ENCODE measurements at regions not wholly inside any gene's neighbourhood (a gene's known extent, or its start where the extent isn't known, plus 50 kb on each side); places are given as distances from the start of the nearest gene placed in this dataset.

GRCh38 chr6:14972379-14973067 is 273.3 kb upstream of the JARID2 start:
- no peaks in the 10 kb centered on the region for H3K9me3 ChIP-seq
- intact Hi-C loops (cut with DNase I): no loop called here
- TF ChIP-seq, protein P1, sequence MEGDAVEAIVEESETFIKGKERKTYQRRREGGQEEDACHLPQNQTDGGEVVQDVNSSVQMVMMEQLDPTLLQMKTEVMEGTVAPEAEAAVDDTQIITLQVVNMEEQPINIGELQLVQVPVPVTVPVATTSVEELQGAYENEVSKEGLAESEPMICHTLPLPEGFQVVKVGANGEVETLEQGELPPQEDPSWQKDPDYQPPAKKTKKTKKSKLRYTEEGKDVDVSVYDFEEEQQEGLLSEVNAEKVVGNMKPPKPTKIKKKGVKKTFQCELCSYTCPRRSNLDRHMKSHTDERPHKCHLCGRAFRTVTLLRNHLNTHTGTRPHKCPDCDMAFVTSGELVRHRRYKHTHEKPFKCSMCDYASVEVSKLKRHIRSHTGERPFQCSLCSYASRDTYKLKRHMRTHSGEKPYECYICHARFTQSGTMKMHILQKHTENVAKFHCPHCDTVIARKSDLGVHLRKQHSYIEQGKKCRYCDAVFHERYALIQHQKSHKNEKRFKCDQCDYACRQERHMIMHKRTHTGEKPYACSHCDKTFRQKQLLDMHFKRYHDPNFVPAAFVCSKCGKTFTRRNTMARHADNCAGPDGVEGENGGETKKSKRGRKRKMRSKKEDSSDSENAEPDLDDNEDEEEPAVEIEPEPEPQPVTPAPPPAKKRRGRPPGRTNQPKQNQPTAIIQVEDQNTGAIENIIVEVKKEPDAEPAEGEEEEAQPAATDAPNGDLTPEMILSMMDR (IDR thresholded peaks at IDR 0.05): no peak
- DNase-seq (ENCODE audit: low spot score in 2 of 2): no peak
- no peak overlapping the region for H3K27ac ChIP-seq
- H3K4me1 ChIP-seq: no peaks in the 10 kb centered on the region
- H3K27me3 ChIP-seq: no peaks in the 10 kb centered on the region
- H3K4me3 ChIP-seq: no peak overlapping the region
- no peaks in the 10 kb centered on the region for H3K36me3 ChIP-seq

- Histone ChIP-seq H3K9me3 (no peaks in the 10 kb centered on the region), H3K27ac (no peak overlapping the region), H3K36me3 (no peaks in the 10 kb centered on the region), H3K4me3 (no peak overlapping the region), H3K4me1 (no peaks in the 10 kb centered on the region), H3K27me3 (no peaks in the 10 kb centered on the region)
- TF ChIP-seq, protein P1 (IDR thresholded peaks at IDR 0.05): no peak
- DNase-seq (ENCODE audit: low spot score in 2 of 2): no peak
- intact Hi-C loops (cut with DNase I): no loop called here
These were observed 271.5 kb upstream of the JARID2 start for GRCh38 chr6:14974372-14974771.

- Histone ChIP-seq H3K36me3 (no peaks in the 10 kb centered on the region), H3K4me3 (no peak overlapping the region), H3K4me1 (no peaks in the 10 kb centered on the region), H3K27ac (no peak overlapping the region), H3K27me3 (no peaks in the 10 kb centered on the region), H3K9me3 (no peaks in the 10 kb centered on the region)
- TF ChIP-seq, protein P1 (IDR thresholded peaks at IDR 0.05): no peak
- no peak for DNase-seq (ENCODE audit: low spot score in 2 of 2)
- intact Hi-C loops (cut with DNase I): no loop called here
These were observed 270.9 kb upstream of the JARID2 start for GRCh38 chr6:14974792-14975470.

DNA sequence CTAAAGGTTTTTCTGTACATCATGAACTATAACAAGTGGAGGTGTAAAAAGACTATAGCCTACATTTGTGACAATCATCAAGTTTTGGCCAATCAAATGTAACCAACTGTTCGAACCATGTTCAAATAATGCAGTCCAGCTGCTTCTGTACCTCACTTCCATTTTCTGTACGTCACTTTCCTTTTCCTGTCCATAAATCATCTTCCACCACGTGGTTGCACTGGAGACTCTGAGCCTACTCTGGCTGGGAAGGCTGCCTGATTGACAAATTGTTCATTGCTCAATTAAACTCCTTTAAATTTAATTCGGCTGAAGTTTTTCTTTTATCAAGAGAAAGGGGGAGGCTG is 270.4 kb upstream of the JARID2 start:
- H3K36me3 ChIP-seq: no peaks in the 10 kb centered on the region
- no peak overlapping the region for H3K4me3 ChIP-seq
- intact Hi-C loops (cut with DNase I): no loop called here
- H3K9me3 ChIP-seq: no peaks in the 10 kb centered on the region
- no peaks in the 10 kb centered on the region for H3K27me3 ChIP-seq
- TF ChIP-seq, protein P1 (IDR thresholded peaks at IDR 0.05): no peak
- no peaks in the 10 kb centered on the region for H3K4me1 ChIP-seq
- H3K27ac ChIP-seq: no peak overlapping the region
- DNase-seq (ENCODE audit: low spot score in 2 of 2): no peak

GRCh38 chr6:14977747-14978382 is 268.0 kb upstream of the JARID2 start:
- H3K4me1 ChIP-seq: no peaks in the 10 kb centered on the region
- TF ChIP-seq, protein P1 (IDR thresholded peaks at IDR 0.05): no peak
- H3K9me3 ChIP-seq: no peaks in the 10 kb centered on the region
- no peak overlapping the region for H3K27ac ChIP-seq
- H3K36me3 ChIP-seq: no peaks in the 10 kb centered on the region
- no peak overlapping the region for H3K4me3 ChIP-seq
- intact Hi-C loops (cut with DNase I): no loop called here
- no peak for DNase-seq (ENCODE audit: low spot score in 2 of 2)
- H3K27me3 ChIP-seq: no peaks in the 10 kb centered on the region
